Calu3 (cell line): ENCODE measurements at regions not wholly inside any gene's neighbourhood (a gene's known extent, or its start where the extent isn't known, plus 50 kb on each side); places are given as distances from the start of the nearest gene placed in this dataset.

ENCODE experiments used
- BruUV-seq: library from RNA; stranded (reverse); fragments of 400-500 nt; replicated peaks from 2 replicates; lab custom pipeline; 2021; lab: Mats Ljungman, UMichigan
- CTCF ChIA-PET: fragments of 300-600 bp; sonication (Branson Sonifier 250); formaldehyde crosslinking; loops from one replicate; lab custom pipeline; 2022; ENCODE audit warnings: antibody characterized with exemption; lab: Charles Lee
- DNase-seq: peaks from one replicate; pipeline ENCODE4 v3.0.0; 2022
- H3K27ac Mint-ChIP-seq: one replicate; pipeline ENCODE4 v1.8.0; 2022; ENCODE audit warnings: mixed read lengths; ENCODE audit not compliant: unreplicated experiment
- H3K27me3 Mint-ChIP-seq: one replicate; pipeline ENCODE4 v1.8.0; 2022; ENCODE audit warnings: mixed read lengths; ENCODE audit not compliant: unreplicated experiment
- H3K36me3 Mint-ChIP-seq: one replicate; pipeline ENCODE4 v1.8.0; 2022; ENCODE audit warnings: mild to moderate bottlenecking, moderate library complexity, mixed read lengths; ENCODE audit not compliant: insufficient read depth, unreplicated experiment
- H3K4me1 Mint-ChIP-seq: one replicate; pipeline ENCODE4 v1.8.0; 2022; ENCODE audit warnings: mild to moderate bottlenecking, low read depth, mixed read lengths; ENCODE audit not compliant: unreplicated experiment
- H3K4me3 Mint-ChIP-seq: one replicate; pipeline ENCODE4 v1.8.0; 2022; ENCODE audit warnings: mild to moderate bottlenecking, low read depth, moderate library complexity, mixed read lengths; ENCODE audit not compliant: unreplicated experiment
- H3K9me3 Mint-ChIP-seq: one replicate; pipeline ENCODE4 v1.8.0; 2022; ENCODE audit warnings: low read depth, mixed read lengths; ENCODE audit not compliant: unreplicated experiment
- CTCF ChIP-seq: fragments of 200-600 bp; IDR thresholded peaks from one replicate; pipeline ENCODE4 v1.8.0; 2022; ENCODE audit warnings: antibody characterized with exemption; ENCODE audit not compliant: unreplicated experiment
- intact Hi-C: fragments of 100-400 bp; cut with micrococcal nuclease; formaldehyde crosslinking; loops from one replicate; pipeline ENCODE4 v1.10.0; 2022; ENCODE audit not compliant: unreplicated experiment

GRCh38 chr20:39145921-39146320 lies 183.8 kb downstream of the DHX35 start:
- CTCF ChIA-PET: interaction anchor here (0.6 kb wide), 1 partner anchor 28 kb away, joined by 5 read pairs; no protein-coding TSS in a partner anchor
- H3K36me3 Mint-ChIP-seq: no peaks in the 10 kb centered on the region

DNA sequence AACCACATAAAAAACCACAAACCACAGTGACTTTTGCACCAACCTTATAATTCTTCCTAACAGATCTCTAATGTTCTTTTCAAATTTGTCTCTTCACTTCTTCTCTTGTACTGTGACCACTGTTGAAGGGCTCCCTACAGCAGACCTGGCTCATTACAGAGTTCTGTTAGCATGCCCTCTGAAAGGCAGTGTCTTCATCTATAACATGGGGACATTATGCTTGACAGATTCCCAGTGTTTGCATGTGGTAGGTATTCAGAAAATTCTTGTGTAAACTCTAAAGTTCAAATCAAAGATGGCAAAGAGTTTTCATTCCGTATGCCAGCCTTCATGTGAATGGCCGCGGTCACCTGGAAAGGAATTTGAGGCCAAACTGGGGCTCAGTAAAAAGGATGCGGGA lies 182.6 kb downstream of the DHX35 start:
- no peak overlapping the region for H3K4me3 Mint-ChIP-seq
- no peaks in the 10 kb centered on the region for H3K4me1 Mint-ChIP-seq
- TF ChIP-seq CTCF: no peak
- DNase-seq: no peak
- H3K36me3 Mint-ChIP-seq: no peaks in the 10 kb centered on the region
- H3K27me3 Mint-ChIP-seq: peaks cover 94% of the 10 kb centered on the region
- H3K9me3 Mint-ChIP-seq: no peaks in the 10 kb centered on the region
- BruUV-seq: no TSS peak
- CTCF ChIA-PET: interaction anchor here (0.7 kb wide), 1 partner anchor 712 kb away, joined by 3 read pairs; no protein-coding TSS in a partner anchor
- intact Hi-C loops: no loop called here
- no peak overlapping the region for H3K27ac Mint-ChIP-seq

More at GRCh38 chr20:39145921-39146320, 183.8 kb downstream of the DHX35 start:
- H3K27me3 Mint-ChIP-seq: peaks cover 94% of the 10 kb centered on the region
- intact Hi-C loops: no loop called here
- no peak for TF ChIP-seq CTCF
- DNase-seq: no peak
- H3K27ac Mint-ChIP-seq: no peak overlapping the region
- no peaks in the 10 kb centered on the region for H3K4me1 Mint-ChIP-seq
- H3K4me3 Mint-ChIP-seq: no peak overlapping the region
- no peaks in the 10 kb centered on the region for H3K9me3 Mint-ChIP-seq
- BruUV-seq: no TSS peak

DNA sequence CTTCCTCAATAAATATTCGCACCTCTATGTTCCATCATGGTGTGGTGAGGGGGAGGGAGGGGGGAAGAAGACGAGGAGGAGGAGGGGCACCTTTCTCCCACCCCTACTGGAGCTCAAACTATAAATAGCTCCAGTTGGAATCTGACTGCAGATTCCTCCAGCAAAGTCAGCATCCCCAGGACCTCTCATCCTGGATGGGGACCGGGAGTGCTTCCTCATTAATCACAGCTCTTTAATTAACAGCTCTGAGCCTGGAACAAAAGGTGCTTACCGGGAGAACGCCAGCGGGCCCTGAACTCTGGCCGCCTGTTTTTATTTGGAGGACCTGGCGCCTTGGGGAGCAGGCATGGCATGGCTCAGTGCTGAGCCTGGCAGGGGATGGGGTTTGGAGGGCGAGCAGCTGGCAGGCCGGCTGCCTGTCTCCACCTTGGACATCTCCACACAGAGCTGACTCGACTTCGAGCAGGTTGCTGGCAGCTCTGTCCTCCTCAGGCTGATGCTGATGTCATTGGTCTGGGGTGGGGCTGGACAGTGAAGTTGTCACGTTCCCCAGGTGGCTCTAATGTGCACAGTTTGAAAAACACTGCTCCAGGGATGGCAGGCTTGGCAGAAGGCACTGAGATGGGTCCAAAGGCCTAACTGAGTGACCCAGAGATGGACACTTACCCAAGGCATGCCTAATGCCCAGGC lies 180.4 kb downstream of the DHX35 start:
- H3K9me3 Mint-ChIP-seq: no peaks in the 10 kb centered on the region
- BruUV-seq: no TSS peak
- no peaks in the 10 kb centered on the region for H3K36me3 Mint-ChIP-seq
- no peak overlapping the region for H3K4me3 Mint-ChIP-seq
- intact Hi-C loops: no loop called here
- no peak overlapping the region for H3K27ac Mint-ChIP-seq
- TF ChIP-seq CTCF: no peak
- peaks cover 94% of the 10 kb centered on the region for H3K27me3 Mint-ChIP-seq
- no peak for DNase-seq
- CTCF ChIA-PET: interaction anchor here (0.8 kb wide), 1 partner anchor 21 kb away, joined by 3 read pairs; no protein-coding TSS in a partner anchor
- H3K4me1 Mint-ChIP-seq: no peaks in the 10 kb centered on the region

DNA sequence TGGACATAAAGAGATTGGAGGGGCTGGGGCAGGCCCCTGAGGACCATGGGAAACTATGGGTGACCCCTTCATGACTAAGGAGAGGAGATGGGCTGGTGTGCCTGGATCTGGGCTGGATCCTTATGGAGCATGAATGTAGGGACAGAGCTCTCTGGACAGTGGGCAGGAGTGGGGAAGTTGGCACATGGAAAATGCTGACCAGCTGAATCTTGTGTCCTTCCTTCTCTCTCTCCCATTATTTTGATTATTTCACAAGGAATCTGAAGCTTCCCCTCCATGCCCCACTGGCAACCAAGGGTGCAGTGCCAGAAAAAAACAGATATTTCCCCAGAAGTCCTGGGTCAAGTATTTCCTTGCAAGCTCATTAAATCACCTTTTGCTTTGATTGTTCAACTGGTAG lies 175.2 kb downstream of the DHX35 start:
- Mint-ChIP-seq H3K27me3 (peaks cover 96% of the 10 kb centered on the region), H3K36me3 (no peaks in the 10 kb centered on the region), H3K4me1 (no peaks in the 10 kb centered on the region), H3K4me3 (no peak overlapping the region), H3K9me3 (no peaks in the 10 kb centered on the region), H3K27ac (no peak overlapping the region)
- no peak for DNase-seq
- CTCF ChIA-PET: no interaction called here
- intact Hi-C loops: no loop called here
- no TSS peak for BruUV-seq
- TF ChIP-seq CTCF: no peak
